Vagina (tissue), 2 donors: ENCODE measurements at regions not wholly inside any gene's neighbourhood (a gene's known extent, or its start where the extent isn't known, plus 50 kb on each side); places are given as distances from the start of the nearest gene placed in this dataset.

ENCODE experiments used
- CTCF ChIP-seq, 3 experiments: fragments of 450-650 bp in 2 of 3; fragments of 200-600 bp in 1 of 3; sonication (generic) in 1 of 3; IDR thresholded peaks; one replicate each; pipeline ENCODE4 v1.5.1; 2017 to 2019; ENCODE audit warnings: antibody characterized with exemption in 3 of 3, mild to moderate bottlenecking in 2 of 3, moderate library complexity in 2 of 3
- POLR2A ChIP-seq, 2 donors: fragments of 450-650 bp; IDR thresholded peaks; one replicate each; pipeline ENCODE4 v1.6.1; 2017; ENCODE audit warnings: antibody characterized with exemption in 2 of 2, mild to moderate bottlenecking in 2 of 2, moderate library complexity in 2 of 2

DNA sequence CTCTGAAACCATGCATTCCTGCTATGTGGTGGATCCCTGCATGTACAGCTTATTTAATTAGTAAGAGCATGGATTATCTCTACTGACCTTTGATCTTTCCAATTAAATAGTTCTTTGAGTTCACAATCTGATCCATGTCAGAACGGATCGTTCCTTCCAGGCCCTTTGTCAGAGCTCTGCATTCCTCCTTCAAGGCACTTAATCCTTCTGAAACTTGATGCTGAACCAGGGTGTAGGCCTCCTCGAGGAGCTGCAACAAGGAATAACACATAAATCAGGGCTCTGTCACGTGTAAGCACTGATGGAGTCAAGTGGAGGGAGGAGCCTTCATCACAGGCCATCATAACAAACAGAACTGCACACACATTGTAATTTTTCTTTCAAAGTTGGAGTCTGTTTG lies 68.4 kb upstream of the EDEM3 start:
- TF ChIP-seq POLR2A (IDR thresholded peaks at IDR 0.05) (no peak), CTCF (IDR thresholded peaks at IDR 0.05) (no peak)
